ENCODE measurements at regions not wholly inside any gene's neighbourhood (a gene's known extent, or its start where the extent isn't known, plus 50 kb on each side); places are given as distances from the start of the nearest gene placed in this dataset.

DNA sequence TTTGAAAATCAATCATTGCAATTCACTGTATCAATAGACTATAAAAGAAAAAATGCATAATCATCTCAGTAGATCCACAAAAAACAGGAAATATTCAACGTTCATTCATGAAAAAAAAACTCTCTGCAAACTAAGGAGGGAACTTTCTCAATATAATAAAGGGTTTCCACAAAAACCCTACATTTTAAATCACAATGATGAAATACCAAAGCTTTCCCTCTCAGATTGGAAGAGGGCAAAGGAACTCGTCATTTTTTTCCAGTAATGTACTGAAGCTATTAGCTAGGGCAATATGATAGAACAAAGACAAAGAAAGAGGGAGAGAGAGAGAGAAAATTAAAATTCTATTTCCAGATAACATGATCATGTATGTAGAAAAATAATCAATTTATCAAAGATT is 167.1 kb upstream of the RBMS1 start:
- intact Hi-C loops (cut with DNase I) = no loop called here
- DNase-seq = no peak

DNA sequence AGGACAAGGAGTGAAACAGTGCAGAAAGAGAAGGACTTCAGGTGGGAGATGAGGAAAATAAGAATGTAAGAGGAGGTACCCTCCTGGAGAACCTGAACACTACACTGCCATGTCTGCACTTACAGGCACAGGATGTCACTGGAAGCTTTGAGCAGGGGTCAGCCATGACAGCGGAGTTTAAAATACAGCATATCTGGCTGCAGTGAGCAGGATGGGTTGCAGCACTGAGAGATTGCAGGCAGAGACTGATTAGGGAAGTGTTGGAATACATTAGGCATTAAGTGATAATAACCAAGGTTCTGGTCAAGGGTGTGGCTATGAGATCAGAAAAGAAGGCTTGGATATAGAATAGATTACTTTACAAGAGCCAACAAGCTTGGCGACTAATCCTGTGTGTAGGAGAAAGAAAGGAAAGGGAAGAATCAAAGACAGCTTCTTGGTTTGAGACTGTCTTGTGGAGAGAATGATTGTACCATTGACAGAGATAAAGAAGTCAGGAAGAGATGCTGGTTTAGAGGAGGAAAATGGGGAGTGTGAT is 171.1 kb upstream of the RBMS1 start:
- no peak for DNase-seq
- intact Hi-C loops (cut with DNase I) = no loop called here

DNA sequence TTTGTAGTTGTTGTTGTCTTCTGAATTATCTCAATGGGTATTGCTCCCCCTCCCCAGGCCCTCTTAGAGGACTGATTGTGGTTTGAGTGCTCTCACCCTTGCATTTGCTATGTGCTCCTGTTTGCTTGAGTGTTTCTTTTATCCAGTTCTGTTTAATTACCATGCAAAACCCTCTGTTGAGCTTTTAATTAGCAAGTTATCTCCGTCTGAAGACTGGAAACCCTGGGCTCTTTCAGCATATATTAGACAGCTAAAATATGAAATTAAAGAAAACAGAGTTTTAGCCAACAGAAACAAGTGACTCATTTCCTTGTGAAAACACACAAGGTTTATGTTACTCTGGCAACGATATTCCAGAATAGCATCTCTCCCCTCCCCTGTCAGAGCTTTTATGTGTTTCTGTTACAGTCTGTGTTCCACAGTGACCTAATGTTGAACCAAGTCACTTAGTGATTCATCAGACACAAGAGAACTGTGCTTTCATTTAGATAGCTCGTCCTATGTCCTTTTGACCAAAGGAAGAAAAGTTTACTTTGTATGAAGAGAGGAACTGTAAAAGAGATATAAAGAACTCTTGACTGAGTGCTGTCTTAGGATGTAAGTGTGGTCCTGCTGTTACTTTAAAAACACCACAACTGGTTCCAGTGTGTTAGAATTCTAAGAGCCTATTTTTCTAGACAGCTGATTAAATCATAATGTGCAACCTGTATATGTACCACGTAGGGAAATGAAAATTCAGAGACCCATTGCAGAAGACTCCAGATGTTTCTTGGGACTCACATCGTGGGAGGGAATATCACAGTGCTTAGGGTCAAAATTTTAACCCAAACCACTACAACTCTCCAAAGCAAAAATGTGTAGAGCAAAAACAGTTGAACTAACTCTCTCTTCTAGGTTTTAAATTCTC is 172.8 kb upstream of the RBMS1 start:
- intact Hi-C loops (cut with DNase I) = no loop called here
- no peak for DNase-seq

DNA sequence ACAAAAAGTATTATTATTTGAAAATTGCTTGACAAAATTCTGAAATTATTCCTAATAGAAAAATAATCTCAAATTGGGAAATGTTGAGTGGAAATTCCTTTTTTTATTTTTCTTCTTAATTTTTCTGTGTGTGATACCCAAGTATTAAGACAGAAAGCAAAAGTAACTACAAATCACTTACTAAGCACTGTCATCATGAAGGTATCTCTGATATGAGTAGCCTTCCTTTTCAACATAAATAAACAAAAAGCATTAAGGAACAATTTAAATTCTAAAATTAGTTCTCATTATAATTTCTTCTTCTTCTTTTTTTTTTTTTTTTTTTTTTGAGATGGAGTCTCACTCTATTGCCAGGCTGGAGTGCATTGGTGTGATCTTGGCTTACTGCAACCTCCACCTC is 174.2 kb upstream of the RBMS1 start:
- intact Hi-C loops (cut with DNase I) = no loop called here
- DNase-seq = no peak

DNA sequence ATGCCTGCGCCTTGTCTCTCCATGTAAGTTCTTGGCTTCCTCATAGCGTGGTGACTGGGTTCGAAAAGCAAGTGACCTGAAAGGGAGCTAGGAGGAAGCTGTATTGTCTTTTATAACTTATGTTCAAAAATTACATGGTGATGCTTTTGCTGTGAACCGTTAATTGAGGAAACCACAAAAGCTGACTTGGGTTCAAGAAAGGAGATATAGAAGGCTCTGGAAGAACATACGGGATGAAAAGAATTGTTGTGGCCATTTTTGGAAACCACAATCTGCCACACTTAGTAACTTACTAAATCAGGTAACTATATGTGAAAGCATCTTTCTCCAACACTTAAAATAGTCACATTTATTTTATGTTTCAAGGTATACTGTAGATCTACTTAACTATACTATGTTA is 177.0 kb upstream of the RBMS1 start:
- intact Hi-C loops (cut with DNase I) = no loop called here
- DNase-seq = no peak

DNA sequence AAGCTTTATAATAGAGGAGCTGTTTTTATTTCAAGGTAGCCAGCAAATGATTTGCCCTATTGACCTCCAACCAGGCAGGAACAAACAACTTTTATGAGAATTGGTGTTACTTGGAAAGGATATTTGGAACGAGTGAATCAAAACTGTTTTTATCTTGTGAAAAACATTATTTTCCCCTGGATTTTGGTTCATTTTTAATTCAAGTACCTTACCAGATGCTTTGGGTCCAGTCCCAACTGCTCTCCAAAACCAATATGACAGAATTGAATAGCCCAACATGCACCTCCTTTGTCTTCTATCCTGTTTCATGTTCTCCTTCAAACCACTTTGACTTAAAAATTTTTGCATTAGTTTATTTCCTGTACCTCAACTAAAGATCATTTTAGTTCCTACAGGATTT is 178.6 kb upstream of the RBMS1 start:
- intact Hi-C loops (cut with DNase I) = no loop called here
- no peak for DNase-seq

DNA sequence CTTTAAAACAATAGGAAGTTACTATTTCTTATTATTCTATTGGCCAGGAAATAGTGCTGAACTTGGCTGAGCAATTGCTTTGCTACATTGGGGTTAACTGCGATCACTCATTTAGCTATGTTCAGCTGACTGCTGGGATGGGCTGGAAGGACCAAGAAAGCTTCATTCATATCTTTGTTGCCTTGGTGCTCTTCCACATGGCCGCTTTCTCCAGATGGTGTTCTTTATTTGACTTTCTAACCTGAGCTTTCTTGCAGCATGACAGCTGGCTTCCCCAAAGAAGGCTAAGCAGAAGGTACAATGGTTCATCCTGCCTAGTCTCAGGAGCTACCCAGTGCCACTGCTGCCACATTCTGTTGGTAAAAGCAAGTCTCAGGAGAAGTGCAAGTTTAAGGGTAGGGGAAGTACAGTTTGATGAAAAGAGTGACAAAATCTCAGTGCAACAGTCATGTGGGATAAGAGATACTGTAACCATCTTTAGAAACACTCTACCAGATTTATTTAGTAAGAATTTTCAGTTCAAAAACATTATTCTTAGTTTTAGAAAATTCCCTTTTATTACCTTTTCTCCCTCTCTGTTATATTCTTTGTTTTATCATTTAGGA is 180.6 kb upstream of the RBMS1 start:
- intact Hi-C loops (cut with DNase I) = no loop called here
- DNase-seq = no peak

DNA sequence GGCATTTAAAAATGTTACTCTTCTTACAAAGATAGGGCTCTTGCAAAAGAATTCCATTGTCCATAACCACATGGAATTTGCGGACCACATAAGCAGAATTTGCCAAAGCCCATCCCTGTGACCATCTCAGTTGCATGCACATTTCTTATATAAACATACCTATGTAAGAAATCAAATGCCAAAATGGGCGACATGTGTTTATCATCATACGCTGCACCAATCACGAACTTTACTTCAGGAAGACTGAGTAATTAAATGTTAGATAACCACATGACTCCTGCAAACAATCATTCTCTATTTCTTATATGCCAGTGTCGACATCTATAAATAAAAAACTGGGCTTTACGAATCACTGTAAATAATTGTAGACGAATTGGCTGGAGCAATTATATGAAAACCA is 186.1 kb upstream of the RBMS1 start:
- intact Hi-C loops (cut with DNase I) = no loop called here
- no peak for DNase-seq

DNA sequence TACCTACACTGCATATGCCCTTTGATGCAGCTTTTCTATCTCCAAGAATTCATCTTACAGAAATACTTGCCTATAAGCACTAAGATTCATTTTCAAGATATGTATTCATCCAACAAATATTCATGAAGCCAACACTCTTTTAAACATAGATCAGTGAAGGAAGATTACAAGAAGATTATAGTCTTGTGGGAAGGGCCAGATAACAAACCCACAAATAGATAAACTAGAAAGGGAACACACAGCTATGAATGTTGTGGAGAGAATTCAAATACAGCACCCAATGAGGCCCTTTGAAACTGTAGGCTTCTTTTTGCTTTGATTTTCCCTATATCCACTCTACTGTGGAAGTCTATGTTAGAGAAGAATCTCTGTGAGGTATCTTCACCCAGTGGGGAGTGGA is 186.7 kb upstream of the RBMS1 start:
- DNase-seq = no peak
- intact Hi-C loops (cut with DNase I) = no loop called here

DNA sequence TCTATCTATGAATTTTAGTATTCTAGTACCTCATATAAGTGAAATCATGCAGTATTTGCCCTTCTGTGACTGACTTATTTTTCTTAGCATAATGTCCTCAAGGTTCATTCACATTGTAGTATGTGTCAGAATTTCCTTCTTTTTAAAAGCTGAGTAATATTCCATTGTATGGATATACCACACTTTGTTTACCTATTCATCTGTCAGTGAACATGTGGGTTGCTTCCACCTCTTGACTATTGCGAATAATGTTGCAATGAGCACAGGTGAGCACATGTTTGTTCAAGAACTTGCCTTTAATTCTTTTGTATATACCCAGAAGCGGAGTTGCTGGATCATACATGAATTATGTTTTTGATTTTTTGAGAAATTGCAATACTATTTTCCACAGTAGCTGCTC is 187.4 kb upstream of the RBMS1 start:
- no peak for DNase-seq
- intact Hi-C loops (cut with DNase I) = no loop called here

DNA sequence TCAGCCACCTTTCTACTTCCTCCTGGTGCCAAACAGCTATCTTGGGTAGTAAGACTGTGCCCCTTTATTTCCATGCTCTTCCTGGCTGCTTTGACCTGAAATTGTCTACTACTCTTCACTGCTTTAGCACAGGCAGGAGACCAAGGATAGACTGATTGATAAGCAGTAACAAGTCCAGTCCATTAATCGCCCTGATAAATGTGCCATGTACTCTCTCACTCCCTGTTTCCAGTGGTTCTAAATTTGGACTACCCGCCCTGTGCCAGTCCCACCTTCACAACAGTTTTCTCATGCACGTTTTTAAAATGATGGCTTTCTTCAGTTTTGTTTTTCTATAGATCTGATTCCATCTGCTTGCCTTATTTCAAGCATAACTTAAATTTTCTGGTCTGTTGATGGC is 189.6 kb upstream of the RBMS1 start:
- intact Hi-C loops (cut with DNase I) = no loop called here
- DNase-seq = no peak

DNA sequence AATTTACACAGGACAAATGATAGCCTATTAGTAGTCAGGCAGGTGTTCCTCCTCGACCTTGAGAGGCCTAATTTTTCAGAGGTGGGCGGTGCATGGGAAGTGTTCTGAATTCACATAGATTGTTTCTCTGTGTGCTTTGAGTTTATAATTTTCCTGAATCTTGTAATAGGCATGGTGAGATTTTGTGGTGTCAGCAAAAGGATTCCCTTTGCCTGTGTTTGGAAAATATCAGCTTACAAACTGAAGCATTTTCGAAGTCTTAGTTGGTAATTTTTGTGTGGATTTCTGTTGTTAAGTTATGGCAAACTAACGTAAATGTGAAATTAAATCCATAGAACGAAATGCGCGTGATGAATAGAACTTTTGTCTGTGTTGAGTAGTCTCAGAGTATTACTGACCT is 194.0 kb upstream of the RBMS1 start:
- no peak for DNase-seq
- intact Hi-C loops (cut with DNase I) = no loop called here

DNA sequence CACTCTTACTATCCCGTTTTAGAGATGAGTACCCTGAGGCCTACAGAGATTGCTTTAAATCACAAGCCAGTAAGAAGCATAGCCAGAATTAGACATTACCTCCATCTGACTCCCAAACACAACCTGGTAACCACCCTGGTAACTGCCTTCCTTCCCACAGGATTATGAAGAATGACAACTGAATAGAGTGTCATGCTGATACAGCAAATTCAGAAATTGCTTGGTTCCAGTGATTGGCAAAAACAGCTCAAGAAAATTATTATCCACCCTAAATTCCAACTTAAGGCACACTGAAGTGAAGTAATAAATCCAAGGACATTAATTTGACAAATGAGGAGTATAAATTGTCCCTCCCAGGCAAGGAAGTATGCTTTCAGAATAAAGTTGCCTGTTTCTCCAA is 195.8 kb upstream of the RBMS1 start:
- no peak for DNase-seq
- intact Hi-C loops (cut with DNase I) = no loop called here

DNA sequence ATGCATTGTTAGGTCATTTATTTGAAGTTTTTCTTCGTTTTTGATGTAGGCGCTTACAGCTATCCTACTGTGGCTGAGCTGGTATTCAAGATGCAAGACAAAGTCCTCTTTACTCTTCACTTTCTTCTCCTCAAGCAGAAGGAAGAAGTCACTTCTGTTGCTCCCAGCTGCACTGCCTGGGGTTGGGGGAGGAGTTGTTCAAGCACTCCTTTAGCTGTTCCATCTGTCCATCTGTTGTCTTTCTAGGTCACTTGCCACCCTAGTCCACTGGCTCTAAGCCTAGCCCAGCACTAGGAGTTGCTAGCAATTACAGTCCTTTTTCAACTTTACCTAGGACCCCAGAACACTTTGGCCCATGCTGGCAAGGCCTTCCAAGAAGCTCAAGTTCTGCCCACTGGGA is 200.6 kb upstream of the RBMS1 start:
- intact Hi-C loops (cut with DNase I) = no loop called here
- DNase-seq = no peak

DNA sequence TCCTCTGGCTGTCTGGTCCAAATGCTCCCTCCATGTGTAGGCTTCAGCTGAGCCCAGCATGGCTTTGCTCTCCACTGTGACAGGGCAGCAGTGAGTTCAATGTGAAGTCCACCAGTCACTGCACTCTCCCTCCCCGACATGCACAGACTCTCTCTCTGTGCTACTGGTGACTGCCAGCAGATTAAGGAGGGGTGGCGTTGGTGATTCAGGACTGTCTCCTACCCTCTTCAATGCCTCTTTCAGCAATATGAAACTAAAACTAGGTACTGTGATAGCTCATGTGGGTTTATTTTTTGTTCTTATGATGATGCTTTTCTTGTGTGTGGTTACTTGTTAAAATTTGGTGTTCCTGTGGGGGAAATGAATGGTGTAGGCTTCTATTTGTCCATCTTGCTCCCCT is 201.0 kb upstream of the RBMS1 start:
- intact Hi-C loops (cut with DNase I) = no loop called here

DNA sequence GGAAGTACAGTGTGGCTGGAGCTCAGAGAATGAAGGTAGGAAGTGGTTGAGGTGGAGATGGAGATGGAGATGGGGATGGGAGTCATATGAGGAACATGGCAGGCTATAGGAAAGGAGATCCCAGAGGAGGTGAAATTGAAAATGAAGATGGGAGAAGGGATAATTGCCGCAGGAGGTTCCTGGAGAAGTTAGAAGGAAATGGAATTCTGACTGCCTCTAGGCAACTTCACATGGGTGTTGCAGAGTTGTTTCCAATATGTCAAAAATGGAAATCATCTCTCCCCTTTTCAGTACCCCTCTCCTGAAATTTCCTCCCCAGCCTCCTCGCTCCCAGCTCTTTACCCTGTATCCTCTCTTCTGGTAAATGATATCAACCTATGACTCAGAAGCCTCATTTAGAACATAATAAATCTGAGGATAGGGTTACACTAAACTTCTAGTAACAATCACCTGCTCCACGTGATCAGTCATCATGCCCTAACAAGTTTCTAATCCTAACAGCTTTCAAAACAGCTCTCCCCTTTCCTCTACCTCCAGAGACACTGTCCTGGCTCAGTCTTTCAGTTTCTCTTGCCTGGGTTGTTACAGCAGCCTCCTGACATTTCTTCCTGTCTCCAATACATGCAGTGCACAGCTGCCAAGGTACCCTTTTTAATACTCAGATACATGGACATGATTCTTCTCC is 201.9 kb upstream of the RBMS1 start:
- intact Hi-C loops (cut with DNase I) = no loop called here

More for the DNA sequence above, 201.0 kb upstream of the RBMS1 start:
- no peak for DNase-seq

DNA sequence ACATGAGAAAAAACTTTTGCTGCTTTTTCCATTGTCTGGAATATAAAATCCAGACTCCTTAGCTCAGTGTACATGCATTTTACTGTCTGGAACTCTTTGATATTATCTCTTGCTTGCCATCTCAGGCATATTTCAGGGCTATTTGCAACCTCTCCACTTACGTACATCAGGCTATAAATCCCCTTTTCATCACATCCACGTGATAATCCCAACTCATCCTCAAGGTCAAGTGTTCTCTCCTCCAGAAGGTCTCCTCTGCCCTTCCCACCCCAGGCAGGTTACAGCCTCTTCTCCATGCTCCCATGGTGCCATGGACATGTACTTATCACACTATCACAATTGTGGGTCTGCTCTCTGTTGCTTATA is 202.5 kb upstream of the RBMS1 start:
- intact Hi-C loops (cut with DNase I) = no loop called here
- DNase-seq = no peak

More for the DNA sequence above, 201.9 kb upstream of the RBMS1 start:
- DNase-seq = no peak

DNA sequence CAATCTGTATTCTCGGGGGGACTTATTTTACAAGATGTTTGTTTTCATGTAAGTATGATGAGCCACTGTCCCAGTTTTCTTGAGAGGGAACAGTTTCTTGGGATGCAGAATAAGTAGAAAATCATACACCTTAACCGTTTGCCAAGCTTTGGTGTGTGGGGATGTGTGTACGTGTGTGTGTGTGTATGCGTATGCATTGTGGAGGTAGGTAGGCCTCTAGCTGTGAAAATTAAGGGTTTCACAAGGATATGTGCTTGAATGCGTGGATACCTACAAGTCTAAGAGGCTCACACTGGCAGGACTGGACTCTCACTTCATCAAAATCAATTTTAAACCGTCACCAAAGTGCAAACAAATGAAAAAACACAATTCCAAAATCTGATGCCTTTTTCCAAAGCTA is 204.2 kb upstream of the RBMS1 start:
- DNase-seq = no peak
- intact Hi-C loops (cut with DNase I) = no loop called here

DNA sequence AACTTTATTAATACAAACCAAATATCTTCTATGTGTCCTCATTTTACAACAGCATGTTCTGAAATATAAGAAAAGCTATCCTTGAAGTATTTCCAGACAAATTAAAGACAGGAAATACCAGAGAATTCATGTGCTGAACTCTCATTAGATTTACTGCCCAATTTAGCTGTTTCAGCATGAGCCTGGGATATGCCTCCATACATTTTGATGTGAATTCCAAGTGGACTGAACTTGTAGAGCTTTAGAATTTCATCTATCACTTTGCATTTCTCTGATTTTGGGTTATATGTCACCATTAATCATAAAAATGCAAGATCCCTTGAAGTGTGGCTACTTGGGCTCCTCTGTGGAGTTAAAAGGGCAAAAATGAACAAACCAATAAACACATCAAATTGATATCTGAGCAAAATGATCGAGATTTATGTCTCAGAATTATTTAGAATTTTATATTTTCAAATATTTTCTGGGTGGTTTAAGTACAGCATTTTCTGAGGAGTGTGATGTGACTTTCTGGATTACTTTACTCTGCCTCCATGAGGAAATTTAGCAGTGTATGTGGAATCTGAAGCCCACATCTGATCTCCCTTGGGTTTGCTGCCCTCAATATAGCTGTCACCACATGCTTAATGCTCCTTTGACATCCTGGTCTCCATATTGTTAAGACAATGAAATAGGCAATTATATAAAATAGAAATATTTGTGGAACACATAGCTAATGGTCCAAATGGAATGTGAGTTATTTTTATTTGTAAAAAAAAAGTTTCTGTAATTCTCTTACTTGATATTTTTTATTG is 206.6 kb upstream of the RBMS1 start:
- intact Hi-C loops (cut with DNase I) = no loop called here
- no peak for DNase-seq

DNA sequence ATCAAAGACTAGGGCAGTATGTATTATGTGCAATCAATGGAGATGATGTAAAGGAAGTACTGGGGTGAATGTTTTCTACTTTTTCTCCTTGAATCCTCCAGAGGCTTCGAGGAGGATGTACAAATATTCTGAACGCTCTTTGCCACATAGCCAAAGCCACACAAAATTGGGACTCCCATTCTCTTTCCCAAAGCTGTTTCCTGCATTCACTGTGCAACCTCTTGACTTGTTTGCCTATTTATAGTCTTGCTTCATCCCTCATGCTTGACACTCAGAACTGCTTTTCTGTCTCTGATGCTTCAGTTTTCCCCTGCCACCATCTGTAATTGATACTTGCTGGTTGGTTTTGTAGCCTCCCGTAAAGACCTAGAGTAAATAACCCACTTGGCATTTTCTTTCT is 208.2 kb upstream of the RBMS1 start:
- no peak for DNase-seq
- intact Hi-C loops (cut with DNase I) = no loop called here

Measured in head of caudate nucleus (tissue), 42 donors.